GM03348 (cell line): ENCODE measurements at regions not wholly inside any gene's neighbourhood (a gene's known extent, or its start where the extent isn't known, plus 50 kb on each side); places are given as distances from the start of the nearest gene placed in this dataset.
"Not testable (repeated sequence)": the region's sequence is repeated elsewhere in the genome, so short reads cannot be mapped to it uniquely, and the experiment has no call there.

Source experiments
- DNase-seq: peaks from one replicate; pipeline ENCODE4 v3.0.0; 2012; ENCODE audit warnings: low spot score

GRCh38 chr1:234899041-234899729, 229.5 kb downstream of the TOMM20 start:
- peak; percentile 46 for DNase-seq

- no peak for DNase-seq
Observed at GRCh38 chr1:234898455-234899033, 230.1 kb downstream of the TOMM20 start.

GRCh38 chr1:234897754-234898454, 230.7 kb downstream of the TOMM20 start:
- DNase-seq: no peak

GRCh38 chr1:234897390-234897749, 231.3 kb downstream of the TOMM20 start:
- no peak for DNase-seq

DNA sequence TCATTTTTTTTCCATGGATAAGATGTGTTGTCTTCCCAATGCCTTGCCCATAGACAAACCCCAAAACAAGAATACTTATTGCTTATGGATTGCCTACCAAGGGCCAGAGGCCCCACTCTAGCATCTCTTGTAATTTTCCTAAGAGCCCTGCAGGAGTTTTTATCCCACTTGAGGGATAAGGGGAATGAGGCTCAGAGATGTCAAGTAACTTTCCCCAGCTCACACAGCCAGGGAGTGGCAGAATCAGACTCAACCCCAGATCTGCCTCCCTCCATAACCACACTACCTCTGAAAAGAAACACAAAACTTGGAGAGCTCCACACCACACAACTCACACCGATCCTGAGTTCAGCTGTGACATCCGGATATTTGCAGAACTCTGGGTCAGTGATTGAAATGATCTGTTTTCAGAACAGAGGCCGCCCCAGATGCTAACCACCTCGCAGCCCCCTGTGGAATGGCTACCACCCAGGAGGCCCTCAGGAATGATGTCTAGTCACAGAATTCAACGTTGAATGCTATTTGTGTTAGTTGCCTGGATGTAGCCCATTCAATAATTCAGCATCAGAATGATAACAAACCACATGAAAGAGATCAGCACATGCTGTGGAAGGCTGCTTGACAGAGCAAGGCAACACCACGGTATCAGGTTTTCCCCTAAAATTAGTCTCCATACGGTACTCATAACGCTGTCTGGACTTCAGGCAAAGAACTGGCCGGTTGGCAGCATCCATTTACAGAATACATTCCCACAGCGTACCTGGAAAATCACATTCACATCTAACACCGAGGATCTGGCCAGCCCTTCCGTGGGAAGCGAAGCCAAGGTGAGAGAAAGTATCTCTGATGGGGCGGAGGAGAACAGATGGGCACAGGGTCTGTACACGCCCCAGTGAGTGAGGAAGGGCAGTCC, 231.9 kb downstream of the TOMM20 start:
- no peak for DNase-seq

DNA sequence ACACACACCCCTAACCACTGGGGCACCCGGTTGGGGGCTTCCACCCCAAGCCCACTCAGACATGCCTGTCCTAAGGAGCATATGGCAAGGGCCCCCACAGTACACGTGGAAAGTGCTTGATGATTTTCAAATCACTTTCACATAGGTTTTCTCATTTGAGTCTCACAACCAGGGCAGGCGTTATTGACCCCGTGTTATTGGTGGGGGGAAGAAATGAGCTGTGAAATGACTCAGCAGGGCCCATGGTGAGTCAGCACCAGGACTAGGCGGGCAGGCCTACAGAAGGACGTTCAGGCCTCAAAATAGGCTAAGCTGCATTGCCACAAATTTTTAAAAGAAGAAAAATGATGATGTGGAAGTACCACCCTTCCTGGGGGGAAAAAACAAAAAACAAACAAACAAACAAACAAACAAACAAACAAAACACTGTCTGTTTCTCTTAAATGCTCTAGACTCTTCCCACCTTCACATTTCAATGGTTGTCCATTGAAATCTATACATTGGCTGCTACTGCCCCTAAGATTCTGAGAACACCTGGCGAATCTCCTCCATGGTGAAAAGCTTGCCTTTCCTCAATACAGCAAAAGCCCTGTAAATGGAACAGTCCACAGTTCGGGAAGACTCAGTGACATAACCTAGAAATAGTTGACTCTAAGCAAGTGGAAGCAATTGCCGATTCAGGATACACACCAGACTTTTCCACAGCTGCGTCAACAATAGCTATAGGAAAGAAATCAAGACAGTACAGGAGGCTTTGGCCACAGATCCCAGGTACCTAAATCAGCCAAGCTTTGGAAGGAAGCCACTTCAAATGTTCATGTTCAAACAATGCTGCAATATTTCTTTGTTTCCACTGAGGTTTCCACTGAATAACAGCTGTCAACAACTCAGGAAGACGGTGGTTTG, 234.7 kb downstream of the TOMM20 start:
- peak; percentile 79 for DNase-seq

GRCh38 chr1:234893359-234893724, 235.3 kb downstream of the TOMM20 start:
- no peak for DNase-seq

DNA sequence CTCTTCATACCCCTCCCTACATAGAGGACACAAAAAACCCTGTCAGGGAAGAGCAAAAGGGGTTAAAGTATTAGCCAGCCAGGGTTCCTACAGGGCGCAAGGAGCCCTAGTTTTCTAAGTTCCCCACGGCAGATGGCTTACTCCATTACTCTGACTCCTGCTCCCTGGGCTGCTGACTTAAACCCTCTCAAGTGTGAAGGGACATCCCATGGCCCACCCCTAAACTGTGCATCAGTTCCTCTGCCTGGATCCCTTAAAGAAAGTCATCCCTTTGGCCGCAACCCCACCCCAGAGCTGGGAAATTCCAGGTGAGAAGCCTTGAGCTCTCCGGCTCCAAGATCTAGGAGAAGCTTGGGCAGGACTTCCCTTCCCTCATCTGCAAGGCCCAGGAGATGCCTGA, 236.0 kb downstream of the TOMM20 start:
- DNase-seq: no peak

DNA sequence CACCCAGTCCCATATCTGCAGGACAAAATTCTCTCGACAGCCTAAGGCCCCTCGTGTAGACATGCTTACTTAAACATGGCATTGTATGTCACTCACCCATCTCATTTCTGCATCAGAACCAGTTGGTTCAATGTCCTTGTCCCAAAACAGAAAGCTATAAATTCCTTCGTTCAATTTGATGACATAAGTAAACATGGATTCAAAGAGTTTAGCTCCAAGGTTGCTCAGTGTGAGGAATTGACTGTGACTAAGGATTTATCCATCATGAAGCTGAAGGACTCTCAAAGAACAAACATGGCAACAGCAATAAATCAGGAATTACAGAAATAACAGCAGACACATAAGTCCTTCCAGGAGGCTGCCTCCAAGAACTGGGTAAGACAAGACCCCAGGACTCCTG, 237.2 kb downstream of the TOMM20 start:
- no peak for DNase-seq

DNA sequence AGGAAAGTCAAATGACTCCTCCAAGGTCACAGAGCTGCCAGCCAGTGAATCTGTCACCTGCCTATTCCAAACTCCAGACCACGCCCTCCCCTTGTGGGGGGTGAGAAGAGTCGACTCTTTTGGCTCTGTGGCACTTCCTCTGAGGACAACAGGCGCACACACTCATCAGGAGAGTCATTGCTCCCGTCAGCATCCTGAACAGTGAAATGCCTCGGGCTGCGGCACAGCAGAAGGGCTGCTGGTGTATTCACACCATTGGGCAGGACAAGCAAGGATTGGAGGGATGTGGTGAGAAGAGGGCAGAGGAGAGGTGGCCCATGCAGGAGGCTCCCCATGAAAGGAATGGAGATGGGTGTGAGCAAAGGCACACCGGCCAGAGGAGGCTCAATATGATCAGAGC, 239.0 kb downstream of the TOMM20 start:
- DNase-seq: no peak

- DNase-seq: not testable (repeated sequence)
Observed at GRCh38 chr1:234888247-234888646, 240.4 kb downstream of the TOMM20 start.

GRCh38 chr1:234887016-234887900, 241.4 kb downstream of the TOMM20 start:
- peak; percentile 73 for DNase-seq

DNA sequence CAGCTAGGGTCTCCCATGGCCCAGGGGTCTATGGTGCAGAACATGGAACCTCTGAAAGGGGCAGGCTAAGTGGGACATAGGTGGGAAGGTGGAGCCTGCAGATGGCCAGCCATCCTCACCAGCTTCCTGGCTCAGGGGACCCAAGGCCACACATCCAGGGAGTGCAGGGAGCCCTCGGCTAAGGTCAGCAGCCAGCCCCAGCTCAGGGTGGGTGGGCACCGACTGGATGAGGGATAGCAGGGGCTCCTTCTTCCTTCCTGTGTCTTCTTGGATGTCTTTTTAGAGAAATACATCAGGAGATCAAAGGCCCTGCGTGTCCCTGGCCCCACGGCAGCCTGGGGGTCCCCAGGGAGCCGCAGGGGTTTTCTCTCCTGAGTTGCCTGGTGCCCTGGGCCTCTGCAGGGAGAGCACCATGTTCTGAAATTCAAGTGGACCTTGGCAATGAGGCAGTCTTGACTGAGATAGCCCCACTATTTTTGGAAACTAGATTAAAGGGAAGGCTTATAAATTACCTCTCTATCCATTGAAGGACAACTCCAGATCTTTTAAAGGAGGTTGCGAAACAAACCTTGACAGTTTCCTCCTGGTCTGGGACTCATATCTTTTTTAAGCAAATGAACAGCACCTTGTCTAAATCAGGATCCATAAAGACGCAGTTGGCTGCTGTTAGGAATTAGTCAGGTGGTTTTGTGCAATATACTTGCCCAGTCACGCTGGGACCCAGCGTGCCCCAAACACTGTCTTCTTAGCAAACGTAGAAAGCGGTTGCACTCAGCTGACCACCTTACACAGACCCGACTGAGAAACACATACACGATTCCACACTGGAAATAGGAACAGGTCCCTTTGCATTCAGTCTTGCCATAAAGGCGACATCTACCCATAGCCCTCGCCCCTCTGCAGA, 242.3 kb downstream of the TOMM20 start:
- no peak for DNase-seq

- no peak for DNase-seq
Observed at GRCh38 chr1:234885601-234886000, 243.0 kb downstream of the TOMM20 start.

GRCh38 chr1:234884701-234885100, 243.9 kb downstream of the TOMM20 start:
- no peak for DNase-seq

- no peak for DNase-seq
Observed at GRCh38 chr1:234884006-234884405, 244.6 kb downstream of the TOMM20 start.

DNA sequence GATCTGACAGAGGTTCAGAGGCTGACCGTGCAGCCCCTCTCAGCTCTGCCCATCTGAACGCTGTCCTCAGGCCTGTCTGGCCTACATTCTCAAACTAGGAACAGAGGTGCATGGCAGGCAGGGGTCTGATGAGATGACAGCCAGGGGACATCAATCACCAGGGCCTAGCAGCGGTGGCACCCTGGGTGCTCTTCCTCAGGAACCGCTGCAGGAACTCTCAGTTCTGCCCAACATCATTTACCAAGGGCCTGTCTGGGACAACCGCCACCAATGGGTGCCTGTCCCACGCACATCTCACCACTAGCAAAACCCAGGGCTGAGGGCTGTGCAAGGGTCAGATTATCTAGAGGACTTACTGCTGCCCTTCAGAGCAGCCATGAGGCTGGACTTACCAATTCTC, 245.7 kb downstream of the TOMM20 start:
- DNase-seq: no peak

DNA sequence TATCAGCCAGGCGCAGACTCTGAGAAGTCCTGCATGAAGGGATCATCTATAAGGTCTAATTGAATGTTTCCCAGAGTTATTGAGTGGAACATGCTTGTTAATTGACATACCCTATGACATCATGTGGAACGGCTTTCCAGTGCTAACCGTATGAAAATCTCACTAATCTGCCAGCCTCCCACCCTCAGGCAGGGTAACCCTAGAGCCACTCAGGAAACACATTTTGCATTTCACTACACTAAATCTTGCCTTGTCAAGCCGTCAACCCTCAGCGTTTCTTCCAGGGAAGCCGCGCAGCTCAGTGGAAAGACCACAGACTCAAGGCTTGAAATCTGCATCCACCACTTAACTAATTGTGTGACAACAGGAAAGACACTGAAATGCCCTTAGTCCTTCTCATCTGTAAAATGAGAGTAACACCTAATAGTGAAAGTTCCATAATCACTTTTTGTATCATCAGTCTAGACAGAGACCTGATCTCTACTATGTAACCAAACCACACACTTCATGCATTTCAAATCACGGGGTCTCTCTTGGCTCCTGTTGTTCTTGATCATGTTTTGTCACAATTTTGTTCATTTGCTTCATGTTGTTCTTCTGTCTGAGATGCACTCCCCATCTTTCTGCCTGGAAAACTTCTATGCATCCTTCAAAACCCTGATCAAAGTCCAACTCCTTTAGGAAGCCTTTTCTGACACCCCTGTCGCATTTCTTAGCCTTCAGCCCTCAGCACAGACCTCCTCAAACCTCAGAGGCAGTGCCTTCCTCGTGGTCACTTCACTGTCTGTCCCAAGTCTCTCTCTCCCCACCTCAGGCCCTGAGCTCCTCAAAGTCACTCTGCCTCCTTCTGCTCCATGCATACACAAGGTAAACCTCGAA, 246.5 kb downstream of the TOMM20 start:
- DNase-seq: no peak
